NCI-H345 treated with DMSO at 0.1 percent for 48 hours (cell line): ENCODE measurements at regions not wholly inside any gene's neighbourhood (a gene's known extent, or its start where the extent isn't known, plus 50 kb on each side); places are given as distances from the start of the nearest gene placed in this dataset.
"Not testable (repeated sequence)": the region's sequence is repeated elsewhere in the genome, so short reads cannot be mapped to it uniquely, and the experiment has no call there.

ENCODE experiments used
- DNase-seq: peaks from one replicate; lab custom pipeline; 2025; ENCODE audit not compliant: unreplicated experiment; lab: John Stamatoyannopoulos, UW

DNA sequence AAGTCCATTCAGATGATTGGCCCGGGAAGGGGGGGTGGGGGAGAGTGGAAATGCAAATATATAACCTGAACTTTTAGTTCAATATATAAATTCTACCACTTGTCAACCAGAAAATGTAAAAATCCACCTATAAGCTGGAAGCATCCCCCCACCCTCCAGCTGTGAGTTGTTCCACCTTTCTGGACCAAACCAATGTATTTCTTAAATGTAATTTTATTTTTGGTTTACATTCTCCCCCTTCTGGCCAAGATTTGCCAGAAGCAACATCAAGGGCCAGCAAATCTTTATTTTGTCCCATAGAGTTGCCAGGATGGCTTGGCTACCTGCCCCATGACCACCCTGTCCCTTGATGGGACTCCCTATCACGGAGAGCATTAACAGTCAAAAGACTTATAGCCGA lies 545.7 kb downstream of the TBL1XR1 start:
- no peak for DNase-seq

DNA sequence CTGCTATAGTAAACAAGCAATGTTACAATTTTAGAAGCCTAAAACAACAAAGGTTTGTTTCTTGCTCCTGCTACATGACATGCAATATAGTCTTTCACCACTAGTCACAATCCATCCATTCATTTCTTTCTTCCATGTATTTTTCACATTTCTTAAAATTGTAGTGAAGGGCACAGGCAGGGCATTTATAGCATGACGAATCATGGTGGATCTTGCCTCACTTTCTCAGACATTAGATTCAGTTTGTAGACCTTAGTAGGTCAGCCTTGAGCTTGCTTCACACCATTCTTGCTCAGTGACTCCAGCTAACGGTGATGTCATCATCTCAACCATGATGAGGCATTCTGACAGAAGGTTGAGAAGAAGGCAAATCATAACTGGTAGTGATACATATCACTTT lies 546.8 kb downstream of the TBL1XR1 start:
- no peak for DNase-seq

DNA sequence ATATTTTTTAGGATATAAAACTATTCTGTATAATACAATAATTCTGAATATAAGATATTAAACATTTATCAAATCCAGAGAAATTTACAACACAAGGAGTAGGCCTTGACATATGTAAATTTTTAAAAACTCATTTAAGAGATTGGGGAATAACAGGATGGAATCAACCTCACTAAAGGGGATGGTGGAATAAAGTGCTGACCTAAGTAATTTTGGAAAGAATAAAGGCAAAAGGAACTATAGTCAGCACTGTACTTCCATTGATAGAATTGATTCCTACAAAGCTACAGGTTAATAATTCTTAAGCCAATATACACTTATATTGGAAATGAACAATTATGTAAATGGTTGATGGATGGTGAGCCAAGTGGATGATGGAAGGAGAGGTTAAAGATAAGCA lies 549.3 kb downstream of the TBL1XR1 start:
- DNase-seq: no peak

DNA sequence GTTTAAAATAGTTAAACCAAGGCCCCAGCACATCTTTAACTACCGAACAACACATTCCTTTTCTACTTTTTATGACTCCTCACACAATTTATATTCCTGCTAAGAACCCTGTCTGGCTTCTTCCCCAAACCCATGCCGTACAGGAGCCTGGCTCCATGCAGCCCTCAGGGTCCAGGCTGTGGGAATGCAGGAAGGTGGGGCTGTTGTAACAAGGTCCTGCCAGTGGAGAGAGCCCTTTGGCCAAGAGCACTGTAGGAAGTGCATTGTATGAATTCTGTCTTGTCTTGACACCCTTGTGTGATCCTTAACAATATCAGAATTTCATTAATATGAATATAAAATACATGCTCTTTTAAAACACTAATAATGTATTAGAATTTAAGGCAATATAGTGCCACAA lies 563.8 kb downstream of the TBL1XR1 start:
- no peak for DNase-seq

DNA sequence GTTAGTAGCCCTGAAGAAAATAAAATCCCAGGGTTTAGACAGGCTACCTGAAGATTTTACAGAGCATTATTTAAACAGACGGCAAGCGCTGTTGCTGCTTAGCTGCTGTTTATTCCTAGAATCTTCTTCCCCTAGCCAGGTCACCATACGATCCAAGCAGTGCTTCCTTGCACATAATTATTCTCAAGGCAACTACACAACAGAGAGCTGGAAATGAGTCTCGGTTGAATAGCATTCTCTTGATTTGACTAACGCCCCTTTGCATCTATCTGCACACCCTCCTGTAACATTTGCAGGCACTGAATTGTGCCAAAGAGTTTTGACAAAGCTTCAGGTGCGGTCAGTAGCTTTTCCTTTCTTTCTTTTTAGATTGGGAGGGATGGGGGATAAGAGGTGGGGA lies 564.4 kb downstream of the TBL1XR1 start:
- no peak for DNase-seq

DNA sequence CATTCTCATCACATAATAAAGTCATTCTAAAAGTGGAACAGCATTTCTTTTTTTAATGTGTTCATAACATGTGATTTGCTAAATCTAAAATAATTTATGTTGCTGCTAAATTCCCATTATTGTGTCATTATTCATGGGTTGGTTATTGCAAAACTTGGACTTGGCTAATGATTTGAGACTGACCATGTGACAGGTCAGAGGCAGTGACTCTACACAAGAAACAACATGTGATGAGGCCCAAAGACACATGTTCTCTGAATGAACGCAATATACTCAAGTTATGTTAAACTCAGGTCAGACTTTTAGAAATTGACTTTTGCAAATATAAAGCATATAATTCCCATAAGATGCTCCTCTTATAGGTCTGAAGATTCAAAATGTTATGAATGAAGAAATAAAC lies 566.1 kb downstream of the TBL1XR1 start:
- no peak for DNase-seq

DNA sequence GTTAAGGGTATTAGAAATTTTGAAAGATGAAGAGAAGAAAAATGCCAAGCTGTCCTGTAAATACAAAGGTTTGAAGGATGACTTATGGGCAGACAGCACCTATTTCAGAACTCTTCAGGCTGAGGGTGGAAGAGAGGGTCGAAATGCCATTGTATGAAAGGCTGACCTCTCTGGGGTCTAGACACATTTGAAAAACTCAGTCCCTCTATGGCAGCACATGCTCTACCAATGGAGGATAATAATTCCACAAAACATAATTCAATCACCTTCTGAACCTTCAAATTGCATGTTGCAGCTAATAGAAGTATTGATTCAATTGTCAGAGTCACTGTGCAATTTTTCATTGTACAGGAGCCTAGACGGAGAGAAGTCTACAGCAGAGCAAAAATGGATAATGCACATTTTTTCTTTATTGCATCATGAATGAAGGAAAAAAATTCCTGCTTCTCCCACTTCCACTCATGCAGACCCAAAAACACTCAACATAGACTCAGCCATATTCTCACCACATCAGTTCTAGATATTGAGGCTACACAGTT lies 569.1 kb downstream of the TBL1XR1 start:
- no peak for DNase-seq

DNA sequence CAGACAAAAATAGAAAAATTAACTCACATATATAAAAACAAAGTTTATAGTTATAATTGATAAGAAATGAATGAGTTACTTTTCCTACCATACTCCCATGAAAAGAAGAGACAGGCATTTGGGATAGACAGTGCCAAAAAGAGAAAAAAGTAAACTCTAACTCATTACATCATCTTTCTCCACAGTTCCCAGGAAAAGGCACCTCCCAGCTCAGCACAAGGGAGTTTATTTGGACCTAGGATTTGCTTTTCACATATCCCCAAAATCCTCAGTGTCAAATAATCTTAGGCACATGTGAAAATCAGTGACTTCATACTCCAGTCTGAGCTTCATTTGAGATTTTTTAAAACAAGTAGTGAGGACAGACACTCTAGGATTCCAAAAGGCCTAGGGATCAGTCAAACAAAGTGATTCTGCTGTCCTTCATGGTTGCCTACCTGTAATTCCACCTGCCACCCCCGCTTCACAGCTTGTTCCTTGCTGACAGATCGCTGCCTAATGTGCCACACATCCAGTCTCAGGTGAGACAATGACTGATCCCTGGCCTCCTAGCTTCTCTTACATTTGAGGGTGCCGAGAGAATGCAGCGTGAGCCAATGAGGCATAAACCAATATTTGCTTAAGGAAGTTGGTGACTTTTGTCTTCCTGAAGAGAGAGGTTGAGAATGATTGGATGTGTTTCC lies 573.7 kb downstream of the TBL1XR1 start:
- DNase-seq: no peak

DNA sequence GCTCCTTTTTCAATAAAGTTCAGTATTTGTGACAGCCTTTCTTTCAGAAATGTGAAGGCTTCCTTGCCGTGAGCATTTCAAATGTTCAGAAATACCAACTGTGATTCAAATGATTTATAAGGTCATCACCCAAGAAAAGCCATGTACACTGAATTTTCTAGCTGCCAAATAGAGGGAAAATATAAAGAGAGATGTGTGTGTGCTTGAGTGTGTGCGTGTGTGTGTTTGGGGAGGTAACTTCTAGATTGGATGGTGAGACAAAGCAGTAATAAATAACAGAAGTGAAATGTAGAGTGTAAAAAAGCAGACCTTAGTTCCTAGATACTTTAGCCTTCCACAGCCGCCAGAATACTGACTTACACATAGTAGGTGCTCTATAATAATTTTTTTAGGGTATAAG lies 577.4 kb downstream of the TBL1XR1 start:
- DNase-seq: no peak

DNA sequence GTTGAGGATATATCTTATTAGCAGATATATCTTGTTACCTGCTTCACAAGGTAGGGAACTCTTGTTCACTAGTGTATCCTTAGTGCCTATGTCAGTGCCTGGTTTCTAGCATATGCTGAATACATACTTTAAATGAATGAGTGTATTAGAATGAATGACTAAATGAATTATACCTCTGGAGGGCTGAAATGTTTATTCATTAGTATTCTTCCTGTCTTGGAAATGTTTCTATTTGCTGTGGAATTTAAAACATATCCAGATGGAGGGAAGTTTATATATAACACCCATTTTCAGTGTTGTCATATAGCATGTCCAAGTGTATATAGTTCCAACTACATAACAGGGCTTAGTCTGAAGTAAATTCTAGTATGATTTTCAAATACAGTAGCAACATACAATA lies 581.5 kb downstream of the TBL1XR1 start:
- no peak for DNase-seq

DNA sequence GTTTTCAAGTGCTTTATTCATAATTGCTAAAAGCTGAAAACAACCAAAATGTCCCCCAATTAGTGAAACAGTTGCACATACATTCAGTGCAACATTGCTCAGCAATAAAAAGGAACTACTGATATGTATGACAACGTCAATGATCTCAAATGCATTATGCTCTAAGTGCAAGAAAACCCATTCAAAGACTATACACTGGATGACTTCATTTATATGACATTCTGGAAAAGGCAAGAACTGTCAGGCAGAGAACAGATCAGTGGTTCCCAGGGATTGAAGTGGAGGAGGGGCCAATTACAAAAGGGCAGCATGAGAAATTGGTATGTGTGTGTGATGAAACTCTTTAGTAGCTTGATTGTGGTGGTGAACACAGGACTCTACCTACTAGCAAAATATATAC lies 585.6 kb downstream of the TBL1XR1 start:
- no peak for DNase-seq

DNA sequence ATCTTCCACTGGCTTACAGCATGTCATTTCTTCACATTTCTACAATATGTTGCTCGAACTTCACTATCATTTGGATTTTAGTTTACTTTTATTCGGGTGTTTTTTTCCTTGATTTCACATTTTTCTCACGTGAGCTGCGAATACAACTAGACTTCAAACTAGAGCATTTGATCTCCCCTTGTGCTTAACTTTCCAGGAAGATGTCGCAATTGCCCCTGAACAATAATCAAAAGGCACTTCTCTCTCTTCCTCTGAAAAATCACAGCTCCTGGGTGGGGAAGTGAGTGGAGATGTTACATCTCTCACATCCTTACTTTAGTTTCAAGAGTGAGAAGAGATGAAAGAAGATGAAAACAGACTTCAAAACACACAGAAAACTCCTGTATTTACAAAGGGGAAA lies 587.9 kb downstream of the TBL1XR1 start:
- DNase-seq: no peak

DNA sequence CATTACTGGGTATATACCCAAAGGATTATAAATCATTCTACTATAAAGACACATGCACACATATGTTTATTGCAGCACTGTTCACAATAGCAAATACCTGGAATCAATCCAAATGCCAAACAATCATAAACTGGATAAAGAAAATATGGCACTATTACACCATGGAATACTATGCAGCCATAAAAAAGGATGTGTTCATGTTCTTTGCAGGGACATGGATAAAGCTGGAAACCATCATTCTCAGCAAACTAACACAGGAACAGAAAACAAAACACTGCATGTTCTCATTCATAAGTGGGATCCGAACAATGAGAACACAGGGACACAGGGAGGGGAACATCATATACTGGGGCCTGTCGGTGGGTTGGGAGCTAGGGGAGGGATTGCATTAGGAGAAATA lies 591.7 kb downstream of the TBL1XR1 start:
- not testable (repeated sequence) for DNase-seq

DNA sequence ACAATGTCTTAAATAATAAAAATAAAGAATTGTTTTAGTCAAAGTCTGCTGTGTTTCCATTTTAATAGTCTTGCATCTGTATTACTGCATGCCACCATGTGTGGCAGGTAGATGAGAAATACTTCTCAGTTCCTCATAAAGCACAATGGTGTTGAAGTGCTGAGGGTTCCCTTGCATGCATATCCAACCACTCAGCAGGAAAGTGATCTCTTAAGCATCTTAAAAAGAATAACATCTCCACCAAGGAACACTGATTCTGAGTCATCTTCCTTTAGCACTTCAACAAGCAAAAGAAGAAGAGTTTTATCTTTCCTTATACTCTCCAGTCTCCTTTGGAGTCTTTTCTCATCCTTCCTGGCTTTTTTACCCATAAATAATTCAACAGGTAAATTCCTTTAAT lies 602.0 kb downstream of the TBL1XR1 start:
- DNase-seq: no peak

DNA sequence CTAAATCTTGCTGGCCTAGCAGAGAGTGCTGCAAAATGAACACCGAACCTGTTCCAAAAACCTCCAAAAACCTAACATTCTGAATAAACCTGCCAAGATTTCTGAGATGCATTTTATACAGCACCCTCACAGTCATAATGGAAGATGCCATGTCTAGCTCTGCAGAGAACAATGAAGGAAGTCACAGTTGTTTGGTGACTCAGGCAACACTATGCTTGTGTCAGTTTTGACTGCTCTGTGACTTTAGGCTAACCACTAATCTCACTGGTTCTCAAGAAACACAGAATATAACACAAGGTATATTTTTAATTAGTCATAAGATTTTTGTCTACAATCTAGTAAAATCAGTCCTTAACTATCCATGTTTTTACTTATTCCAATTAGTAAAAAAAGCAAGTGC lies 606.6 kb downstream of the TBL1XR1 start:
- DNase-seq: no peak

DNA sequence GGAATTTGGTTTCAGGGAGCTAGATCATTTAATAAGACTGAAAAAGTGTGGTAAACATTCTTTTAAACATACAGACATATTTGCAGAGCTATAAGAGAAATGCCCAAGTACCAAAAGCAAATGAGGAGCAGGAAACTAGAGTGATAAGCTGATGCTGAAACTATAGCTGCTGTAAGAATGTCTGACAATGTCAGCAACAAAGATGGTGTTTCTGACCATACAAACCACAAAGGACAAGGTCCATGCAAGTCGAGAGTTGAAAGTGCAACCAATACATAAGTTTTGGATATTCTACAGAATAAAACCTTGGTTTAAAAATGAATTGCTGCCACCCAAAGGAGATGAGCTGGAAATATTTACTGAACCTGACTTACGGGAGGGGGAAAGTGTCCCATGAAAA lies 610.2 kb downstream of the TBL1XR1 start:
- no peak for DNase-seq

DNA sequence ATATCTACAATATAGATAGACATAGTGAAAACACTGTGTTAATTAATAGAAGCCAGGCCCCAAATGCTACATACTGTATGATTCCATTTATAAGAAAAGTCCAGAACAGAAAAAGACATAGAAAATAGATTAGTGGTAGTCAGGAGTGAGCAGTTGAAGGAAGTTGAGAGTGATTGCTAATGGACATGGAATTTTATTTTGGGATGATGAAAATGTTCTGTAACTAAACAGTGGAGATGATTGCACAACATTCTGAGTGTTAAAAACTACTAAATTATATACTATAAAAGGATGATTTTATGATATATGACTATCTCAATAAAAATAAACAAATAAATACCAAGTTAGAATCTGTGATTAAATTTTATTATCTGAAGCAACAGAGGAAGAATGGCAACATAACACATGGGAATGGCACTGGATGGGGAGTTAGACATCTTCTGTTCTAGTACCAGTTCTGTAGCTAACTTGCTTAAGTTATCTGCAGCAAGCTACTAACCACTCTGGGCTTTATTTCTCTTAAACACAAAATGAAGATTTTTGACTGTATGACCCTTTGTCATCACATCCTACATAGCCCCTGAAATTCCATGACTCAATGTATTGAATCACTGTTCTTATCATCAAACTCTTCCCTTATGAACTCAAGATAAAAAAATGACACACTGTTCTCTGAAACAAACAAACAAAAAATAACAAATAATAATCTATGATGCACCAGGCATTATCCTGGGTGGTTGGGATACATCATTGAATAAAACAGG lies 612.7 kb downstream of the TBL1XR1 start:
- no peak for DNase-seq

DNA sequence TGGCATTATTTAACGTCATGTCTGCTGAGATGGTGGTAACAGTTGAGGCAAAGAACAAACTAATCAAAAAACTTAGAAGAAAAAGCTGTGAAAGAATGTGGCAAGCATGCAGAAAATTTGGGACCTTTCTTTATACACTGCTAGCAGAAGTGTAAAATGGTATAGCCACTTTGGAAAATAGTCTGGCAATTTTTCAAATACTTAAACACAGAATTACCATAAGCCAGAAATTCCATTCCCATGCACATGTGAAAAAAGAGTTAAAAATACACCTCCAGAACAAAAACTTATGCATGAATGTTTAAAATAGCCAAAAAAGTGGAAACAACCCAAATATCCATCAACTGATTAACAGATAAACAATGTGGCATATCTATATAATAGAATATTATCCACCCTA lies 613.3 kb downstream of the TBL1XR1 start:
- DNase-seq: no peak

DNA sequence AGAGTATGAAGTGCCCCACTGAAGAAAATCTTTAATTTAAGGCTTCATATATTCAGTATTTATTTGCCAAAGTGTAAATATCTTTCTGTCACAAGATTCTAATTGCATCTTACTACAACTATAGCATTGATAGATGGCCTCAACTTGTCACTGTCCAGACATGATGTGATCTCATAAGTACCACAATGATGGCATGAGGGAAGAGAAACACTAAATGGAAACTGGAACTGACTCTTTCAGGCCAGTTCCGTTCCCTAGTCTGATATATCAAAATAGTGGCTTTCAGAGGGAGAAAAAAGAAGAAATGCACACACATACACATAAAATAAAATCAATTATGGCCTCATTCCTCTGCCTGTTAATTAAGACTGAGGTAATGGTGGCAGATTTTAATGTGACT lies 615.7 kb downstream of the TBL1XR1 start:
- no peak for DNase-seq

DNA sequence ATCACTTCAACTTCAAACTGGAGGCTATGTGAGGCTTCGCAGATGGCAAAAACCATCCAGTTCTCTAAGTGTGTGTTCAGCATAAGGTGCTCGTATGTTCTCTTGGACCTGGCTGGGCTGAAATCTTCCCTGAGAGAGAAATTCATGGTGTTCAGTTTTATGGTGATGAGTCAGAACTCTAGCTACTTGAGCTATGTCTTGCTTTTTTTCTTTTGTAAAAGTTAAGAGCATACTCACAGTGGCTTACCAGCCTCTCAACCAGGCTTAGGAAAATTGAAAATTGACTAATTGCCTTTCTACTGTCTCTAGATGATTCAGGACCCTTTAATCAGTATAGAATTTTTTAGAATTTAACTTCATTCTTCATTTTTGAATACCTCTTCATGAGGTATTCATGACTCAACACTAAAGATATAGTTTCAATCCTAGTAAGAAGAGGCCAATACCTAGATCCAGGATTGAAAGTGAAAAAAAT lies 617.5 kb downstream of the TBL1XR1 start:
- DNase-seq: no peak

DNA sequence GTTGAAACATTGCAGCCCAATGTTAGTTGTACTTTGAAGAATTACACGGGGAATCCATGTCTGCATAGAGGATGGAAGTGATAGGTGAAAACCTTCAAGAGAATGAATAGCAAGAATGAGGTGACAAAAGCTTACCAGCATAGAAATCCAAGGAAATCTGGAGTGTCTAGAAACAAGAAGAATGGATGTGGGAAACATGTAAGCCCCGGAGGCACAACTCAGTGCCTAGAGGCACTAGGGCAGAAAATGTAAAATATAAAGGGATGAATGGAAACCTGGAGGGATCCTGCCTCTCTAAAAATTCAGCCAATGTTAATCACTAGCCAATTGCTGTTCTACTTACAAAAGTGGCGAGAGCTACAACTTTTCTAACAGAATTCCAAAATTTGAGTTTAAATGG lies 619.0 kb downstream of the TBL1XR1 start:
- no peak for DNase-seq

DNA sequence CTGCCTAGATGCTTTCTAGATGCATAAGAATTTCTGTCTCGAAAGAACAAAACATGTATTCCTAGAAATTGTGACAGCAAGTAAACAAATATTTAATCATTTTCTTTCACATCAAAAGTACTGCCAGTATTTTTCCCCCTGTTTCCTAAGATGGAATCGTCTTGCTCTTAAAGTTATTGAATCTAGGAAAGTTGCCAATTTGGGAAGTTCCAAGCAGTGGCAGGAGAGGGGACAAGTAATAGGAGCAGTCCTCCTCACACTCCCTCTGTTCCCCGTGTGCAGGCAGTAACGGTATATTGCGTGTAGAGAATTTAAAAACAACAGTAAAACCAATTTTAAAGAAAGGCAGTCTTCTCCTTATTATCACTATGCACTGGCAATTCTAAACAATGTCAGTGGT lies 619.8 kb downstream of the TBL1XR1 start:
- DNase-seq: no peak
